ENCODE measurements at regions not wholly inside any gene's neighbourhood (a gene's known extent, or its start where the extent isn't known, plus 50 kb on each side); places are given as distances from the start of the nearest gene placed in this dataset.

- no peak for TF ChIP-seq CDX4 (CRISPR knock-in tag; IDR thresholded peaks at IDR 0.05; ENCODE audit: borderline replicate concordance)
- no peak for TF ChIP-seq JUN (CRISPR knock-in tag; IDR thresholded peaks at IDR 0.05)
- no peak for TF ChIP-seq ZNF219 (CRISPR knock-in tag; IDR thresholded peaks at IDR 0.05; ENCODE audit: borderline replicate concordance)
- no peak for TF ChIP-seq STAT6 (CRISPR knock-in tag; conservative IDR thresholded peaks at IDR 0.05; ENCODE audit: low read depth)
- TF ChIP-seq FOXP1 (CRISPR knock-in tag; IDR thresholded peaks at IDR 0.05; ENCODE audit: borderline replicate concordance): no peak
- TF ChIP-seq MAX (CRISPR knock-in tag; IDR thresholded peaks at IDR 0.05): no peak
- TF ChIP-seq MXD4 (CRISPR knock-in tag; IDR thresholded peaks at IDR 0.05; ENCODE audit: borderline replicate concordance): no peak
- no peak for TF ChIP-seq NFATC4 (CRISPR knock-in tag; IDR thresholded peaks at IDR 0.05)
These were observed 151.8 kb downstream of the SEC61B start (continued) for GRCh38 chr9:99373912-99374311.

GRCh38 chr9:99374793-99375192 lies 152.7 kb downstream of the SEC61B start:
- no peak for DNase-seq (ENCODE audit: low spot score)
- CTCF ChIA-PET: no interaction called here
- H3K27ac Mint-ChIP-seq: no peak overlapping the region

GRCh38 chr9:99375481-99375880 lies 153.4 kb downstream of the SEC61B start:
- H3K27me3 Mint-ChIP-seq (ENCODE audit: low read depth): peaks cover 3% of the 10 kb centered on the region; the same call in 1 of the 2 replicates
- no peaks in the 10 kb centered on the region for H3K9me3 Mint-ChIP-seq
- DNase-seq (ENCODE audit: low spot score): no peak
- H3K36me3 Mint-ChIP-seq: no peaks in the 10 kb centered on the region
- no peak for ATAC-seq
- H3K27ac Mint-ChIP-seq: no peak overlapping the region
- peaks cover 4% of the 10 kb centered on the region; the same call in 1 of the 2 replicates for H3K4me1 Mint-ChIP-seq
- CTCF ChIA-PET: no interaction called here
- H3K4me3 Mint-ChIP-seq: no peak overlapping the region
- POLR2A ChIA-PET: no interaction called here
- TF ChIP-seq ERG (CRISPR knock-in tag; IDR thresholded peaks at IDR 0.05): no peak
- TF ChIP-seq ESRRA (CRISPR knock-in tag; IDR thresholded peaks at IDR 0.05; ENCODE audit: borderline replicate concordance): no peak
- TF ChIP-seq USF2 (CRISPR knock-in tag; IDR thresholded peaks at IDR 0.05): no peak
- TF ChIP-seq ZNF423 (CRISPR knock-in tag; IDR thresholded peaks at IDR 0.05): no peak
- no peak for TF ChIP-seq SMAD3 (CRISPR knock-in tag; IDR thresholded peaks at IDR 0.05; ENCODE audit: borderline replicate concordance)
- no peak for TF ChIP-seq ZNF232 (CRISPR knock-in tag; IDR thresholded peaks at IDR 0.05)
- TF ChIP-seq TEAD4 (CRISPR knock-in tag; IDR thresholded peaks at IDR 0.05): no peak
- TF ChIP-seq GRHL2 (CRISPR knock-in tag; IDR thresholded peaks at IDR 0.05; ENCODE audit: insufficient replicate concordance, severe bottlenecking): no peak
- TF ChIP-seq ZSCAN18 (CRISPR knock-in tag; IDR thresholded peaks at IDR 0.05): no peak

More at GRCh38 chr9:99374793-99375192, 152.7 kb downstream of the SEC61B start:
- no peak for TF ChIP-seq HMGXB4 (CRISPR knock-in tag; IDR thresholded peaks at IDR 0.05)
- TF ChIP-seq NFE2L1 (CRISPR knock-in tag; IDR thresholded peaks at IDR 0.05): no peak
- no peak for TF ChIP-seq SMAD3 (CRISPR knock-in tag; IDR thresholded peaks at IDR 0.05; ENCODE audit: borderline replicate concordance)
- no peak for TF ChIP-seq SP1 (CRISPR knock-in tag; conservative IDR thresholded peaks at IDR 0.05)
- TF ChIP-seq TEAD1 (CRISPR knock-in tag; IDR thresholded peaks at IDR 0.05): no peak
- no peak for TF ChIP-seq IRF1 (CRISPR knock-in tag; IDR thresholded peaks at IDR 0.05)
- peaks cover 3% of the 10 kb centered on the region; the same call in 1 of the 2 replicates for H3K27me3 Mint-ChIP-seq (ENCODE audit: low read depth)
- POLR2A ChIA-PET: no interaction called here
- H3K4me1 Mint-ChIP-seq: peaks cover 4% of the 10 kb centered on the region; the same call in 1 of the 2 replicates
- H3K9me3 Mint-ChIP-seq: no peaks in the 10 kb centered on the region
- ATAC-seq: no peak
- H3K36me3 Mint-ChIP-seq: no peaks in the 10 kb centered on the region
- no peak overlapping the region for H3K4me3 Mint-ChIP-seq

All from WTC11 (cell line).